ENCODE measurements at regions not wholly inside any gene's neighbourhood (a gene's known extent, or its start where the extent isn't known, plus 50 kb on each side); places are given as distances from the start of the nearest gene placed in this dataset.

DNA sequence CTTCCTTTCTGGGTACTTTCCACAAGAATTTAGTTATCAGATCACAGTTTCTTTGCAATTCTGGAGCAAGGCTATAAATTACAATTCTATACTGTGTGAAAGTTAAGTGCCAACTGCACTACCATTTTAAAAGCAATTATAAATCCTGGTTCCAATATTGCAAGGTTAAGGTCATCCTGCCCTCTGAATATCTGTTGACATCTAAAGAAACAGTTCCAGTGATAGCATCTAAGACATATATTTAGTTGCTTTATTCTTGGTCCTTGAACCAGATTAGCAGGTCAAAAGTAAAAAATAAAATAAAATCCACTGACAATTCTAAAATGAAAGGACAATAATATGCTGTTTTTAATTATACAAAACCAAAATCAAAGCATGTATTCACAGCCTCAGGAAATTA, 334.2 kb downstream of the ATXN7L3B start:
- TF ChIP-seq EZH2 (IDR thresholded peaks at IDR 0.05) (no peak), POLR2AphosphoS5 (IDR thresholded peaks at IDR 0.05; ENCODE audit: borderline replicate concordance, low read depth, low read length) (no peak)
